NCI-H1694 treated with DMSO at 0.1 percent for 48 hours (cell line): ENCODE measurements at regions not wholly inside any gene's neighbourhood (a gene's known extent, or its start where the extent isn't known, plus 50 kb on each side); places are given as distances from the start of the nearest gene placed in this dataset.
"Not testable (repeated sequence)": the region's sequence is repeated elsewhere in the genome, so short reads cannot be mapped to it uniquely, and the experiment has no call there.

Experiments
- DNase-seq: peaks from one replicate; lab custom pipeline; 2025; lab: John Stamatoyannopoulos, UW

GRCh38 chr1:30527511-30528140, 195.8 kb downstream of the MATN1 start:
- no peak for DNase-seq

GRCh38 chr1:30526652-30527345, 196.6 kb downstream of the MATN1 start:
- DNase-seq = no peak

DNA sequence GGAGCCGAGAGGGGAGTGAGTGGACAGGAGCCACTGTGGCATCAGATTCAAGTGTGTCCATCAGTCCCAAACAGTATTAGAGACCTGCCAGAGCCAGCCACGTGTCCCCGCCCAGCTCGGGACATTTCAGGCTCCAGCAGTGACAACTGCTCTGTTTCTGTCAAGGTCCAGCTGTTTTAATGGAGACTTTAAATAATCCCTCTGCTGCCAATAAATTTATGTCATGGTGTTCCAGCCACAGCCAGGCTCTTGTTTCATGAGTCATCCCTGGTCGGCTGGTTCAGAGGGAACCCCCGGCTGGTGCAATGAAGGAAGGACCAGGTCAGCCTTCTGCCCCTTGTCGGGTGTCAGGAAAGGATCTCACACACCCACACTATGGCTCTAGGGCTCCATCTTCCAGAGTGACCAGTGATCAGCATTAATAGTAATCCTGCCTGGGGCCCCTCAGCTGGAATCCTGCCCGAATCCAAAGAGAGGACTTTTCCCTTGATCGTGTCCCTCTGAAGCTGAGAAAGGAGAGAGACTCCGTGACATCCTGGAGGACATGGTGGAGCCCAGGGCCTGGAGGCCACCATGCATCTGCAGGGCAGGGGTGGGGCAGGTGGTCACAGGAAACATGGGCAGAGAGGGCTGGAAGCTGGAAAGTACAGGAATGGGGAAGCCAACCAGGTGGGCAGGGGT, 197.3 kb downstream of the MATN1 start:
- no peak for DNase-seq

DNA sequence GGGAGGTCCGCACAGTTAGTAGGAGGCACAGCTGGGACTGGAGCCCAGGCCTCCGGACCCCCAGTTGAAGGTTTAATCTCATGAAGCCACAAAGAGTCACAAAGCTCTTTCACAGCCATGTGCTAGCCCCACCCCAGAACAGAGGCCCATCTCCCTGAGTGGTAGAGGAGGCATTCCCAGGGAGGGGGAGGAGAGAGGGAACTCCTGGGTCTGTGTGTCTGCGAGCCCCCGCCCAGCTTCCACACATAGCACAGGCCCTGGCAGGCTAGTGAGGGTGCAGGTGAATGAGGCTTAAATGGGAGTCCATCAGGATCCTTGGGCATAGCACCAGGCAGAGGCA, 197.8 kb downstream of the MATN1 start:
- no peak for DNase-seq

DNA sequence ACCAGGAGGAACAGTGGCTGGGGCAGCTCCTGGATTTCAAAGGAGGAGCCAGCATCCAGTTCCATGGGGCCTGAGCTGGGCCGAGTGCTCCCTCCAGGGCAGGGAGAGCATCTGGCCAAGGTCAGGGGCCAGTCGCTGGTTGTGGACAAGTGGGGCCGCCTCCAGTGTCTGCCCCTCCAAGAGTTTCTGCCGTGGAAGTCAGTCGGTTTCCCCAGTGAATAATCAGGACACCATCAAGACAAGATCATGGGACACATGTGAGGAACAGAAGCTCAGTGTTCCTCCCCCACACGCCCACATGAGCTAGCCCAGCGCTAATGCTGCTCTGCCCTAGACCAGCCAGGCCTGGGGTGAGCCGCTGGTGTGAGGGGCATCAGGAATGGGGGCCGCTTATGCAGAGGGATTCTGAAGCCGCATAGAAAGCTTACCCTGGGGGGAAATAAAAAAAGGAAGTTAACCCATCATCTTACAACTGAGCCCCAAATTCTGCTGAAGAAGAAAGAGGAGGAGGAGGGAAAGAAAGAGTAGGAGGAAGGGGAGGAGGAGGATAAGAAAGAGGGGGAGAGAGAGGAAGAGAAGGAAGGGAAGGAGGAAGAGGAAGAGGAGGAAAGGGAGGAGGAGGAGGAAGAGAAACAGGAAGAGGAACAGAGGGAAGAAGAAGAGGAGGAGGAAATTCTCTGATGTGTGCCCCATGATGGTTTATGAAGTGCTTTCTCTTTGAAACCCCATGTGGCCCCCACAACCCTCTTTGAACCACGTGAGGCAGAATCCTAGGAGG, 198.4 kb downstream of the MATN1 start:
- no peak for DNase-seq

GRCh38 chr1:30524025-30524555, 199.3 kb downstream of the MATN1 start:
- DNase-seq = not testable (repeated sequence)

- DNase-seq = no peak
Measured at GRCh38 chr1:30523055-30524020, 200.0 kb downstream of the MATN1 start.

- peak; percentile 7 for DNase-seq
Measured at GRCh38 chr1:30522031-30523004, 201.1 kb downstream of the MATN1 start.

DNA sequence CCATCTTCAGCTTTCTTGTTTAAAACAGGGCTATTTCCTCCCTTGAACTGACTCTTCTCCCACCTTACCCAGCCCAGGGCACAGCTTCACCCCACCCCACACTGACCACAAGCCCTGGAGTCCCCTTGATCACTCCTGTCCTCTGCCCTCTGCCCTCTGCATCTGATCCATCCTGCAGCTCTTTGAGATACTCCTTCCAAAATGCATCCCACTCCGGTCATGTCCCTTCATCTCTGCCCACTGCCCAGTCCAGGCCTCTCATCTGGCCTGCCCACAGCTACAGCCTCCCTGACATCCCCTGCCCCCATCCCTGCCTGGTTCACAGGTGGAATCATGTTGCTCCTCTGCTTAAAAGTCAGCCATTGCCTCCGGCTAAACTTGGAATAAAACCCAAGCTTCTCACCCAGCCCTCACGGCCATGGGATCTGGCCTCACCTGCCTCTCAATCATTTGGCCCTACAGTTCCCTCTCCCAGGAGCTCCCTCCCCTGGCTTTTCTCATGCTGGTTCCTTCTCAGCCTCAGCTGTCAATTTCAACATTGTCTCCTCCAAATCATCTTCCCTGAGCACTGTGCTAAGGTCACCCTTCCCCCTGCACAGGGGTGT, 202.0 kb downstream of the MATN1 start:
- no peak for DNase-seq

- no peak for DNase-seq
Measured at GRCh38 chr1:30520476-30520875, 202.9 kb downstream of the MATN1 start.

- DNase-seq = no peak
Measured at GRCh38 chr1:30519201-30519763, 204.1 kb downstream of the MATN1 start.

DNA sequence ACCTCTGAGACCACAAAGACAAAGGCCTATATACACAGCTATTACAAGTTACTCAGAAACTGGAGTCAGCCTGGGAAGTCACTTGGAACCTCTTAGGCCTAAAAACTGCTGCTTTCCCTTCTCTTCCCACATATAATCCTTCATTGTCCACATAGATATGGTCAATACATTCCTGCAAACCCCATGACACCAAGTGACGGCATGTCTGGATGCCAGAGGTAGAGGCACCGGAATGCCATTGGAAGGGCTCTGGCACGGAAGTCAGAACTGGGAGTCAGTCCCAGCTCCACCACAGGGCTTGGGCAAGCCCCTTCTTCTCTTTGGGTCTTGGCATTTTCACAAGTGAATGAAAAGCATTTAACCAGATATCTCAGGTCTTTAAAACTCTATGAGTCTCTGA, 204.7 kb downstream of the MATN1 start:
- DNase-seq = no peak

DNA sequence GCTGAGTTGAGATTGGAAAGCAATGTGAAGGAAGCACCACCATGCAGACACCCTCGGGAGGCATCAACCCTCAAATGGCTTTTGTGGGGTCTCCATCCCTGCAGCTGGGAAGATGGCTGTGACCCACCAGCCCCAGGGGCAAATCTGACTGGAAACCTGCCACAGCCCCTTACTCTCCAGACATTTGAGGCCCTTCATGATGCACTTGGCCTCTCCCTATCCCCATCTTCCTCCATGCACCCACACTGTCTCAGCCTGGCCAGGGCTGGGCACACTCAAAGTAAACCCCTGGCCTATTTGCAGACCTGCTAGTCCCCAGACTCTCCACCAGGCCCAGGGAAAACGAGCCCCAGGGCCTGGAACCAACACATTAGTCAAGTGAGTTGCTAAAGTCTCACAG, 205.2 kb downstream of the MATN1 start:
- no peak for DNase-seq

GRCh38 chr1:30517666-30518065, 205.7 kb downstream of the MATN1 start:
- DNase-seq = not testable (repeated sequence)

GRCh38 chr1:30517241-30517640, 206.1 kb downstream of the MATN1 start:
- DNase-seq = not testable (repeated sequence)

DNA sequence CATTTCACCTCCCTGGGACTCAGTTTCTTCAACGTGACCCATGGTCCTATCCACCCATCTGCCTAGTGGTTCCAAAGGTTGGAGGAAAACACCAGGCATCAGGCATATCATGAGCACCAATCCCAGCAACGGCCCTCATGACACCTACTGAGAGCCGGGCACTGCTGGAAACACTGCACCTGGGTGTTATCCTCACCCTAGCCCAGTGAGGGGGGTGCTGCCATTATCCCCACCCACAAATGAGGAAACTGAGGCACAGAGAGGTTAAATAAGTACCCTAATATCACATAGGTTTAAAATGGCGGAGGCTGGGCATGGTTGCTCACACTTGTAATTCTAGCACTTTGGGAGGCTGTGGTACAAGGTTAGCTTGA, 206.9 kb downstream of the MATN1 start:
- DNase-seq = no peak

DNA sequence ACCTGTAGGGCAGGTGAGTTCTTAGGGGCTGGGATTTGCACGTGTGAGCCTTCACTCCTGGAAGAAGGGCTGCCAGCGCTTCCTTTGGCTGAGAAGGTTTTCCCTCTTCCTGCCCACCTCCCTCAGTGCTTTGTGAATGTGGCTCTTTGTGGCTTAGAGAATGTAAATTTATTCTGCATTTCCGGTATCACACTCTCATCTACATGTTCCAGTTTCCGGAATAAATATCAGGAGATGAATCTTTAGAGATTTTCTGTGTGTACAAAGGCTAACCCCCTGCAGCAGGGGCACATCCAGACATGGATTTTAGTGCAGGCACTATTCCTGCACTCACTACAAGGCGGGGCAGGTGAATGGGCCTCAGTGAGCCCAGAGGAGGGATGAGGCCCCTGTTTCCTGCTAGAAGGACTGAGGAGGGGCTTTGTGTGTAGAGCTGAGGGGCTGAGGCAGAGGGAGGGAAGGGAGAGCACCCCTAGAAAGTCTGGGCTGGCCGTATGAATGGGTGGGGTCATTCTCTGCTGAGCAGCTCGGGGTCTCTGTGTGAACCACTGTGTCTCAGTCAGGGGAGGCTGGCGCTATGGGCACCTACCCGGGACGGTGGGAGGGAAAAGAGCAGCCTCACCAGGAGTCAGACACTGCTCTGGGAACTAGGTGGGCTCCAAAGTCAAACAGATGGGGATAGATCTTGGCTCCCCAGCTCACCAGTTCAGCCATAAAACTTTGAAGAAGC, 207.5 kb downstream of the MATN1 start:
- DNase-seq = no peak

DNA sequence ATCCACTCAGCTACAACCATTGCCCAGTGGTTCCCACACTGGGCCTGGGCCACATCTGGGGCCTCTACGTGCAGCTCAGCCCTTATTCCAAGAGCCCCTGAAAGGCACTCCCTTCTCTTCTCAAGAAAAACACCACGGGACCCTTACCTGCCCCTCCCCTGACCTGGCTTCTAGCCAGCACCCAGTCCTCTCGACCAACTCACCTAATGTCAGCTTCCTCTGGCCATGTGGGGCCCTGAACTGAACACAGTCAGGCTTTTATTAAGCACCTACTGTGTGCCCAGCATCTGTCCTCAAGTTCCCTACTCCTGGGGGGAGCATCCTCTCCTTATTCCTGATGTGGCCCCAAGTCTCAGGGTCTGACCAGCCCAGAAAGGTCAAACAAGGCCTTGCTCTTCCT, 208.4 kb downstream of the MATN1 start:
- DNase-seq = no peak
